Activated naive CD4-positive, alpha-beta T cell treated with anti-CD3 and anti-CD28 coated beads, Interleukin-2, amount 50 U/mL, for 24 hours (primary cell): ENCODE measurements at regions not wholly inside any gene's neighbourhood (a gene's known extent, or its start where the extent isn't known, plus 50 kb on each side); places are given as distances from the start of the nearest gene placed in this dataset.

ENCODE experiments used
- H3K27ac Mint-ChIP-seq: one replicate; pipeline ENCODE4 v1.8.0; 2021; ENCODE audit warnings: mild to moderate bottlenecking, mixed read lengths
- H3K27me3 Mint-ChIP-seq: one replicate; pipeline ENCODE4 v1.8.0; 2021; ENCODE audit warnings: mixed read lengths
- H3K36me3 Mint-ChIP-seq: one replicate; pipeline ENCODE4 v1.8.0; 2021; ENCODE audit warnings: mixed read lengths
- H3K4me1 Mint-ChIP-seq: one replicate; pipeline ENCODE4 v1.8.0; 2021; ENCODE audit warnings: mixed read lengths
- H3K4me3 Mint-ChIP-seq: one replicate; pipeline ENCODE4 v1.8.0; 2021; ENCODE audit warnings: mild to moderate bottlenecking, mixed read lengths
- H3K9me3 Mint-ChIP-seq: one replicate; pipeline ENCODE4 v1.8.0; 2021; ENCODE audit warnings: mixed read lengths

DNA sequence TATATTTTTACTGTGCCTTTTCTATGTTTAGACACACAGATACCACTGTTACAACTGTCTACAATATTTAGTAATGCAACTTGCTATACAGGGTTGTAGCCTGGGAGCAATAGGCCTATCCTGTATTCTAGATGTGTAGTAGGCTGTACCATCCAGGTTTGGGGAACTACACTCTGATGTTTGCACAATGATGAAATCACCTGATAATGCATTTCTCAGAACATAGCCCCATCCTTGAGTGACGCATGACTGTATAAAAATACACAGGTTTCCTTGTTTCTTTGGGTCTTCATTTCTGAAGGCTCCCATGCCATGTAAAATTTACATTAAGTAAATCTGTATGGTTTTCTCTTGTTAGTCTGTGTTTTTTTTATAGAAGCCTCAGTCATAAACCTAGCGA is 270.9 kb upstream of the SKOR2 start:
- no peaks in the 10 kb centered on the region for H3K4me1 Mint-ChIP-seq
- H3K9me3 Mint-ChIP-seq, result no peaks in the 10 kb centered on the region
- no peaks in the 10 kb centered on the region for H3K36me3 Mint-ChIP-seq
- H3K4me3 Mint-ChIP-seq, result no peak overlapping the region
- H3K27ac Mint-ChIP-seq, result no peak overlapping the region
- peaks cover 3% of the 10 kb centered on the region for H3K27me3 Mint-ChIP-seq

DNA sequence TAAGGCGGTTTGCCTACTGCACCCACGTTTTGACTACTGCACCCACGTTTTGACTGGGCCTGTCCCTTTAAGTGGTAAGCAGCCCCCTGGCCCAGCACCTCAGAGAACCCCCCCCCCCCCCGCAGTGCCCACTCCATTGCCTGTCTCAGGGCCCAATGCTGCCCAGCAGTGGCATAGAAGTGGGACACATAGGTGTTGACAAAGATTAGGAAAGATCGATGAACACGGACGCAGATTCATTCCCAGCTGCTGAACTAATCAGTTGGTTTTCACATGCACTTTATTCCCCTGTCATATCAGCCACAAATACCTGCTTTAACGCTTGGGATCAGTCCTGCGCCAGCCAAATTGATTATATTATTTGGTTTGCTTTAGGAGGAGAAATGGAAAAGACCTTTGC is 268.8 kb upstream of the SKOR2 start:
- H3K9me3 Mint-ChIP-seq, result peaks cover 4% of the 10 kb centered on the region
- H3K4me1 Mint-ChIP-seq, result no peaks in the 10 kb centered on the region
- no peak overlapping the region for H3K27ac Mint-ChIP-seq
- H3K27me3 Mint-ChIP-seq, result peaks cover 3% of the 10 kb centered on the region
- H3K4me3 Mint-ChIP-seq, result no peak overlapping the region
- no peaks in the 10 kb centered on the region for H3K36me3 Mint-ChIP-seq

DNA sequence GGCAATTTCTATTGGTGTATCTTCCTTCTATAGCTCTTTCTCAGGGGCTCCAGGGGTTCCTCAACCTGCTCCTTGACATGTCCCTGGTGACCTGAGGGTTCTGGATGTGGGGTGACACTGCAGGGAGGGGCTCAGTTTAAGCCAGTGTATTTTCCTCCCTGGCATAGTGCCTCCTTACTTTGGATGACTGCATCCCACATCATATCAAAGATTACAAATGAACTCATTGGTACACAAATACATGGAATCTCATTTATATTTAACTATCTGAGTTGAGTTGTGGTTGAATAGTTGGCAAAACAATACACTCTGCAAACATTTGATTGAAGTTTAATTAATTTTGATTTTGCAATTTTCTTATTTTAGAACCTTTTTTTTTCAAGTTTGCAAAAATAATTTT is 268.2 kb upstream of the SKOR2 start:
- no peak overlapping the region for H3K27ac Mint-ChIP-seq
- peaks cover 4% of the 10 kb centered on the region for H3K9me3 Mint-ChIP-seq
- no peaks in the 10 kb centered on the region for H3K27me3 Mint-ChIP-seq
- H3K4me3 Mint-ChIP-seq, result no peak overlapping the region
- no peaks in the 10 kb centered on the region for H3K4me1 Mint-ChIP-seq
- H3K36me3 Mint-ChIP-seq, result no peaks in the 10 kb centered on the region

DNA sequence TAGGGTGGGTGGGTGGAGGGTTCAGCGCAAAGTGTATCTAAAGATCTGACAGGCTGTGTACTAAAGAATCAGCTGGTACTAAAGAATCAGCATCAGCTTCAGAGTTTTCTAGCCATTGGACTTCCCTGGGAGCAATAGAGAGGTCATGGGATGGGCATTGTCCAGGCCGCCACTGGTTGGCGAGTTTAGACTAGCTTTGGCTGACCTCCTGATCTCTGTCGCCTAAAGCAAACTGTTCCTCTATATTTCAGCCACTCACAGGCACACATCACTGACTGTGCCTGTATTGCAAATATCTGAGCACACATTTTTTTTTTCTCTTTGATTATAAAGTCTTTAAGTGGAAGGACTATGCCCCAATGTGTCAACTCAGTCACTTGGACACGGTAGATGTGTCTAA is 267.8 kb upstream of the SKOR2 start:
- Mint-ChIP-seq H3K9me3 (peaks cover 4% of the 10 kb centered on the region), H3K27me3 (no peaks in the 10 kb centered on the region), H3K36me3 (no peaks in the 10 kb centered on the region), H3K27ac (no peak overlapping the region), H3K4me1 (no peaks in the 10 kb centered on the region), H3K4me3 (no peak overlapping the region)

DNA sequence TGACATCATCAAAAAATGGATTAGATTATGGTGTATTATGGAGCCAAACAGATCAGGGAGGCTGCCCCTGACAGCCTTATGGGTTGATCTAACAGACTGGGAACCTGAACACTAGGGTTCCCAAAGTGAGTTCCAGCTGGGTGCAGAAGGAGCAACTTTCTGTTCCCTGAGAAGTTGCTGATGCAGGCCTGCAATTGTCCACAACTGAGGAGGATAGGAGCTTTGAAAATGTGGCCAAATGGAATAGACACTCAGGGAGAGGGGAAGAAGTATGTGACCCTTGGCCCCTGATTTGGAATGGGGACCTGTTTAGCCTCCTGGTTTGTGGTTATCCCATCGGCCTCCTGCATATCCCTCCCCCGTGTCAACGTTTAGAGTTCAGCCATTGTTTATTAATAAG is 262.2 kb upstream of the SKOR2 start:
- H3K36me3 Mint-ChIP-seq, result no peaks in the 10 kb centered on the region
- H3K4me3 Mint-ChIP-seq, result no peak overlapping the region
- H3K4me1 Mint-ChIP-seq, result no peaks in the 10 kb centered on the region
- H3K27me3 Mint-ChIP-seq, result peaks cover 3% of the 10 kb centered on the region
- peaks cover 11% of the 10 kb centered on the region for H3K9me3 Mint-ChIP-seq
- no peak overlapping the region for H3K27ac Mint-ChIP-seq

DNA sequence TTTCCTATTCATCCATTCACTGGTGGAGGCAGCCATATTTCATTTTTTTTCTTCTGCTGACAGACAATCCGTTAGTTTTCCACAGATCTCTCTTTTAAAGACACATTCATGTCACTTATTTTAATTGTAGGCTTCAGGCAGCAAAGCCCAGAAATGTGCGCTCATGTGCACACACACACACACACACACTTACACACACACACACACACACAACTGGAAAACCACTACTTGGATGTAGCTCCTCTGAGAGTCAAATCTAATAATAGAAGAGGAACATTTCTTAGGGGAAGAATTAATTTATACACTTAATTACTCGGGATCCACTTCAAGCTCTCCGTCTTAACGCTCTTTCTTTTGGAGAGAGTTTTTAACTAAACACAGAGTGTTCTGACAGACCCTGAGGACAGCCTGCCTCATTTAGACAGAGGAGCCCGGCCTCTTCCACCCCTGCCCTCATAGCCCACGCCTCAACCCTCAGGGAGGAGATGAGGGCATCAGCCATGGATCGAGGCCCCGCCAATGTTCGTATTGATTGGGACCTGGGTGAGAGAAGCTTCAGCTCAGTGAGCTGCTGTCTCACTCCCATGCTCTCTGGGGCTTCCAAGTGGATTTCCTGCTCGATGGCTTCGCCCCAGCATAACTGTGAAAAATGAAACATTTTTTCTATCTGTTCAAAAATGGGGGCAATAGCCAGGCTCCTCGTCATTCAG is 261.4 kb upstream of the SKOR2 start:
- H3K4me3 Mint-ChIP-seq, result no peak overlapping the region
- H3K36me3 Mint-ChIP-seq, result no peaks in the 10 kb centered on the region
- peaks cover 11% of the 10 kb centered on the region for H3K9me3 Mint-ChIP-seq
- H3K4me1 Mint-ChIP-seq, result no peaks in the 10 kb centered on the region
- H3K27ac Mint-ChIP-seq, result no peak overlapping the region
- H3K27me3 Mint-ChIP-seq, result peaks cover 3% of the 10 kb centered on the region

DNA sequence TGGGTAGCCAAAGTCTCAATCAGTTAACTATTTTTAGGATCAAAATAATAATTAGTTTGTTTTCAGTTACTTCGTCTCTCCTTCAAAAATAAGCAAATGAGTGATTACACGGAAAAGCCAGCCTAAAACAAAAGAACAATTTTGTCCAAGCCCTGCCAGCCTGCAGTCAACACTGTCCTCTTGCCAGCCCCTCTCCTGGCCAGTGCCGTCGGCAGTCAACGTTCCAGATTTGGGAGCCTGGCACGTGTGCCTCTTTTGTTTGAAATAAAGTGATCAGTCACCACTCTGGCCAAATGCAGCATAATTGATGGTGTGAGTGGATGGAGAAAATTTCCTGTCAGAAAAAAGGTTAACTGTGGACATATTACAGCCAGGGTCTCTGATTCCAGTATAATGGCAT is 260.6 kb upstream of the SKOR2 start:
- Mint-ChIP-seq H3K27me3 (peaks cover 3% of the 10 kb centered on the region), H3K36me3 (no peaks in the 10 kb centered on the region), H3K4me1 (no peaks in the 10 kb centered on the region), H3K27ac (no peak overlapping the region), H3K4me3 (no peak overlapping the region), H3K9me3 (peaks cover 11% of the 10 kb centered on the region)

DNA sequence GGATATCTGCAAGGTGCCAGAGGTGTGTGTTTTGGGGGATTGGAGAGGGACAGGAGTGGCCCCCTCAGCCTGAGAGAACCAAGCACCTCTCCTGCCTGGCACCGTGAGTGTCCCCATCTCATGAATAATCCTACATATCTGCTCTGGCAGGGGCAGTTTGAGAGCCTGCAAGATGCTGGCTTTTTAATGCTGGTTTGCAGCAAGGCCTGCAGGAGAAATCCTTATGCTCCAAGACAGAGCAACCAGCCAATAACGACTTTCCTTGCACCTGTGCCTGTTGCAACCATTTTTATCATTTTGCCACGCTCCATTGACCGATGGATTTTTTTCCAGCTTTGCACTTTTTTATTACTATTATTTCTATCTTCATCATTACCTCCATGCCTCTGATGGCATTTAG is 259.4 kb upstream of the SKOR2 start:
- Mint-ChIP-seq H3K4me3 (no peak overlapping the region), H3K27ac (no peak overlapping the region)

DNA sequence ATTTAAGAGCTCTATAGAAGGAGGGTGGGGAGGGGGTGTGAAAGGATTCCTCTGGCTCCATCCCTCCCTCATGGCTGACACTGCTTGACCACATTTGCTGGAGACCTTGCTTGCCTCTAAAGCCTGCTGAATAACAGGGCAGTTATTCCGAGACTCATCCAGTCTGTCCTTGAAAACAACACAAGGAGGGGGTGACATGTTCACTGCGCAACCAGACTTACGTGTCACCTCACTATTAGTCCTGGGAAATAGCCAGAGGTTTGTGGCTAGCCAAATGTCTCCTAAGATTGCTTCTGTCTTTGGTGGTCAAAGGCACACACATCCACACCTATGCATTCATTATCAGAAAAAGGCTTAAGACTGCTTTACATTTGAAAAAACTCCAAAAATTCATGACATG is 256.2 kb upstream of the SKOR2 start:
- no peak overlapping the region for H3K27ac Mint-ChIP-seq
- no peak overlapping the region for H3K4me3 Mint-ChIP-seq
- H3K4me1 Mint-ChIP-seq, result no peaks in the 10 kb centered on the region
- H3K27me3 Mint-ChIP-seq, result peaks cover 4% of the 10 kb centered on the region
- H3K36me3 Mint-ChIP-seq, result no peaks in the 10 kb centered on the region
- peaks cover 7% of the 10 kb centered on the region for H3K9me3 Mint-ChIP-seq

More for the DNA sequence above, 259.4 kb upstream of the SKOR2 start:
- Mint-ChIP-seq H3K4me1 (no peaks in the 10 kb centered on the region), H3K36me3 (no peaks in the 10 kb centered on the region), H3K9me3 (peaks cover 11% of the 10 kb centered on the region), H3K27me3 (peaks cover 3% of the 10 kb centered on the region)

DNA sequence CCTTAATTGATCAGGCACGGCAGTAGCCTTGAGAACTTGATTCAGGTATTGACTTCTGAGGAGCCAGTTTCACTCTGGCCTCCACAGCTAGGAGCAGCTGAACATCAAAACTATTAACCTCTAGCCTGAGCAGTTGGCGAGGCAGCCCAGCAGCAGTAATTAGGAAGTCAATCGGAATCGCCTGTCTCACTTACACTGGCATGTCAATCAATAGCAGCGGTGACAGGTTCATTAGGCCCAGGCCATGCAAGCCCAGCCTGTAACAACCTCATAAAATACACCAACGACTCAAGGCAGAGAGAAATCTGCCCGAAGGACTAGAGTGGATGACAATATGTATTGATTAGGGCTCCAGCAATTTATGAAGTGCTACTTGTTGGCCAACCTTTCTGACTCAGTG is 255.4 kb upstream of the SKOR2 start:
- Mint-ChIP-seq H3K36me3 (no peaks in the 10 kb centered on the region), H3K4me3 (no peak overlapping the region), H3K4me1 (no peaks in the 10 kb centered on the region), H3K9me3 (no peaks in the 10 kb centered on the region), H3K27me3 (peaks cover 1% of the 10 kb centered on the region), H3K27ac (no peak overlapping the region)

DNA sequence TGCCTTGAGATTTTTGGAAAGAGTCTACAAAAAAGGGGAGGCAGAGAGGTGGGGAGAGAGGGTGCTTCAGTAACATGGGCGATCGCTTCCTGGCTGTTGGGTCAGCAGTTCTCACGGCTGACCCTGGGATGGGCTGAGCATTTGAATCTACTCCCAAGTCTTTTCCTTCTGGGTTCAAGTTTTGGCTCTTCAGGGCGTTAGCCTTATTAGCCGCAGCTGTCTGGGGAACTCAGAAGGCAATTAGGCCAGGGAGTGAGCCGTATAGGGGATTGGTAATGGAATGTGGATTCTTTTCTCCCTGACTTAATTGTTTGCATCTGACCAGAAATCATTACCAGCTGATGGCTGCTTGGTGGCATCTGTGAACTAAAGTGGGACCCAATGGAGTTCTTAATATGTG is 250.5 kb upstream of the SKOR2 start:
- H3K9me3 Mint-ChIP-seq, result no peaks in the 10 kb centered on the region
- no peaks in the 10 kb centered on the region for H3K36me3 Mint-ChIP-seq
- no peak overlapping the region for H3K4me3 Mint-ChIP-seq
- no peak overlapping the region for H3K27ac Mint-ChIP-seq
- no peaks in the 10 kb centered on the region for H3K4me1 Mint-ChIP-seq
- H3K27me3 Mint-ChIP-seq, result peaks cover 1% of the 10 kb centered on the region

DNA sequence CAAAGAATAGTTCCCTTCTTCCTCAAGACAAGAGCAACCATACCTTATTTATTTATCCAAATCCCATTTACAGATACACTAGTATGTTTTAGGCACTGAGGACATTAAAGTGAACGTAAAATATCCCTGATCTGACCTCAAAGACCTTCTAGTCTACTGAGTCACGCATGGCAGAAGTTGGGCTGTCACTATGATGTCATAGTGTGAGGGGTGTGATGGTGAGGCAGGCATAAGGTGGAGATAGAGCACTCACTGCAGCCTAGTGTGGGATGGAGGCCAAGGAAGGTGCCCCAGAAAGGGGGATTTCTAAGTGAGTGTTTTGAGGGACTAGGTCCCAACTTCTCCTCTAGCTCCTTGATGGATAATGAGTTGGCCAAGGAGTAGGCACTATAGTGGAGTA is 249.5 kb upstream of the SKOR2 start:
- peaks cover 1% of the 10 kb centered on the region for H3K27me3 Mint-ChIP-seq
- H3K9me3 Mint-ChIP-seq, result no peaks in the 10 kb centered on the region
- H3K4me3 Mint-ChIP-seq, result no peak overlapping the region
- H3K4me1 Mint-ChIP-seq, result no peaks in the 10 kb centered on the region
- no peak overlapping the region for H3K27ac Mint-ChIP-seq
- no peaks in the 10 kb centered on the region for H3K36me3 Mint-ChIP-seq

DNA sequence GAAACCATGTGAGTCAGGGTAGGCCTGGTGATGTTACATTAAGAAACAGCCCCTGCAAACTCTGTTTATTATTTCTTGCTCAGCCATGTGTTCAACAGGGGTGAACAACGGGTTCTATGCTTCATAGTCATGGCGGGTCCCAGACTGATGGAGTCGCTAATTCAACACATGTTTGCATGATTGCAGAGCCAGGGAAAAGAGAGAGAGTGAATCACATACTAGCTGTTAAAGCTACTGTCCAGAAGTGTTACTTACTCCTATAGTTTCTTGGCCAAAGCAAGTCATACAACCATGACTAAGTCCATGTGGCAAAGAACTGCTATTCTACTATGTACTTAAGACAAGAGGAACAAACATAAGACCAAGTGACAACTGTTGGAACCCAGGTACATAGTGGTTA is 241.2 kb upstream of the SKOR2 start:
- H3K27ac Mint-ChIP-seq, result no peak overlapping the region
- no peaks in the 10 kb centered on the region for H3K27me3 Mint-ChIP-seq
- H3K36me3 Mint-ChIP-seq, result no peaks in the 10 kb centered on the region
- no peaks in the 10 kb centered on the region for H3K4me1 Mint-ChIP-seq
- no peaks in the 10 kb centered on the region for H3K9me3 Mint-ChIP-seq
- no peak overlapping the region for H3K4me3 Mint-ChIP-seq

DNA sequence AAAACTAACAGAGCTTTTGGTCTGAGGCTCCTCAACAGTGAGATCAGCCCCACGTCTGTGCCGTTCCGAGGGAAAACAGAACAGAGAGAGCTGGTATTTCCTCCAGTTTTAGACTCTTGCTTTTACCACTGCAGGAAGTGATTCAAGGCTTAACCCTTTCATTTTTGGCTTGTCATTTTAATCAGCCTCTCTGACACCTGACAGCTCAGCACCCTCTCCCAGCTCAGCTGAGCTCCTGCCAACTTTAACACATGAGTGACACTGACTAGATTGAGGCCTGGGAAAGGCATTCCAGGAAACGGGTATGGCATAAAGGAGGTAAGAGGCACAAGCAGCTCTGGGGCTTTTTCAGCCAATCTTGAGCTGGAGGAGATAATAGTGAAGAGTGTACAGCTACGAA is 239.4 kb upstream of the SKOR2 start:
- Mint-ChIP-seq H3K27me3 (no peaks in the 10 kb centered on the region), H3K4me1 (no peaks in the 10 kb centered on the region), H3K27ac (no peak overlapping the region), H3K4me3 (no peak overlapping the region), H3K36me3 (no peaks in the 10 kb centered on the region), H3K9me3 (no peaks in the 10 kb centered on the region)

DNA sequence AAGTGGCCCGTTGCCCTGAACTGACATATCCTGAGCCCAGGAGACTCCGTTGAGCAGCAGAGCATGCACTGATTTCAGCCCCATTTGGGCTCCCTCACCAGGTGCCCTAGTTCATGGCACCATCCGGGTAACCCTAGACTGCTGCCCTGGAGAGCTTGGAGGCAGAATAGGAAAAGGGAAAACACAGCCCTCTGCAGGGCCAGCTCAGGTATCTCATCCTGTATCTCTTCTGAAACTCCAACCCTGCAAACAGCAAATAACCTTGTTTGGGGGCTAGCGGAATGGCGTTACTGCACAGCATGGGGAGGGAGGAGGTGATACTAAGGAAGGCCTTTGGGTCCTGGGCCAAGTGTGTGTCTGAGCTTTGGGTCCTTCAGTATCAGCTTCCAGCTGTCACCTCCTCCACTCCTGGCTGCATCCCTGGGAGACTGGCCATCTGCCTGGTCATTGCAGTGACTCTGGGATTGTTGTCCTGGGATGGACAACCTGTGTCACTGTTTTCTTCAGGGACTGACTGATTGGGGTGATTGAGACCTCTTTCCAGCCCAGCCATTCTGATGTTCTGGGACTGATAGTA is 233.8 kb upstream of the SKOR2 start:
- no peak overlapping the region for H3K4me3 Mint-ChIP-seq
- no peaks in the 10 kb centered on the region for H3K4me1 Mint-ChIP-seq
- no peak overlapping the region for H3K27ac Mint-ChIP-seq
- no peaks in the 10 kb centered on the region for H3K36me3 Mint-ChIP-seq
- no peaks in the 10 kb centered on the region for H3K9me3 Mint-ChIP-seq
- peaks cover 15% of the 10 kb centered on the region for H3K27me3 Mint-ChIP-seq

DNA sequence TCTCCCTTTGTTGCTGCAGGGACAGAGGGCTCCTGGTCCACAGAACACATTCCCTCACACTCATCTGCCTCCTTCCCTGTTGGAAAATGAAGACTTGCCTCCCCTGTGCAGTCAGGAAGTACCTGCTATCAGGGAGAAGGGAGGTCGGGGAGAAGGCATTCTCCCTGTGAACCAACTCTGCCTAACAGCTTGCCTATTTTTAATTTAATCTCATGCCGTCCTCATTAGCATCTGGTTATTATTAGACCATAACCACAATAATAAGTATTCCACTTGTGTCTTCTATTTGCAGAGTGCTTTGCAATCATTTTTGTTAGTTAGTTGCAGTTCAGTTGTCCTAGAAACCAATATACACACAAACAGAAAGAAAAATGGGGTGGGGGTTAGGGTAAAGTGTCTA is 232.6 kb upstream of the SKOR2 start:
- Mint-ChIP-seq H3K4me3 (no peak overlapping the region), H3K27ac (no peak overlapping the region), H3K9me3 (no peaks in the 10 kb centered on the region), H3K4me1 (no peaks in the 10 kb centered on the region), H3K27me3 (peaks cover 15% of the 10 kb centered on the region), H3K36me3 (no peaks in the 10 kb centered on the region)

DNA sequence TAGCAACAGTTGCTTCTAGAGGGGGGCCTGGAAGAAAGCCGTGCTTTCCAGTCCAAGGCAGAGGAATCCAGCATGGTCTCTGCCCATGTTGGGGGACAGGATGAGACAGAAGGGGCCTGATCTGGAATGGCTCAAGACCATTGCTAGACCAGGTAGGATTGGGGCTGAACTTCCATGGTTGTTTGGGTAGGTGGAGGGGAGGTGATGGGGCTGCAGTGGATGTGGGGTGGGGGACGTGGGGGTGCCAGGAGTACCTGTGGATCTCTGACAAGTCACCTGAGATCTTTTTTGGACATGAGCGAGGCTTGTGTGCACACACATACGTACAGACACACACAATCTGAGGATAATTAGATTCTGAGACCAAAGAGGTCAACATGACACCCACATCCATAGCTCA is 228.7 kb upstream of the SKOR2 start:
- no peaks in the 10 kb centered on the region for H3K9me3 Mint-ChIP-seq
- H3K4me1 Mint-ChIP-seq, result no peaks in the 10 kb centered on the region
- H3K27ac Mint-ChIP-seq, result no peak overlapping the region
- no peaks in the 10 kb centered on the region for H3K36me3 Mint-ChIP-seq
- H3K27me3 Mint-ChIP-seq, result peaks cover 13% of the 10 kb centered on the region
- no peak overlapping the region for H3K4me3 Mint-ChIP-seq
